HUDEP-2 (cell line): ENCODE measurements at regions not wholly inside any gene's neighbourhood (a gene's known extent, or its start where the extent isn't known, plus 50 kb on each side); places are given as distances from the start of the nearest gene placed in this dataset.

Source experiments
- DNase-seq, 76 experiments: peaks; one replicate each; lab custom pipeline; 2025; ENCODE audit not compliant: unreplicated experiment in 76 of 76; lab: John Stamatoyannopoulos, UW

DNA sequence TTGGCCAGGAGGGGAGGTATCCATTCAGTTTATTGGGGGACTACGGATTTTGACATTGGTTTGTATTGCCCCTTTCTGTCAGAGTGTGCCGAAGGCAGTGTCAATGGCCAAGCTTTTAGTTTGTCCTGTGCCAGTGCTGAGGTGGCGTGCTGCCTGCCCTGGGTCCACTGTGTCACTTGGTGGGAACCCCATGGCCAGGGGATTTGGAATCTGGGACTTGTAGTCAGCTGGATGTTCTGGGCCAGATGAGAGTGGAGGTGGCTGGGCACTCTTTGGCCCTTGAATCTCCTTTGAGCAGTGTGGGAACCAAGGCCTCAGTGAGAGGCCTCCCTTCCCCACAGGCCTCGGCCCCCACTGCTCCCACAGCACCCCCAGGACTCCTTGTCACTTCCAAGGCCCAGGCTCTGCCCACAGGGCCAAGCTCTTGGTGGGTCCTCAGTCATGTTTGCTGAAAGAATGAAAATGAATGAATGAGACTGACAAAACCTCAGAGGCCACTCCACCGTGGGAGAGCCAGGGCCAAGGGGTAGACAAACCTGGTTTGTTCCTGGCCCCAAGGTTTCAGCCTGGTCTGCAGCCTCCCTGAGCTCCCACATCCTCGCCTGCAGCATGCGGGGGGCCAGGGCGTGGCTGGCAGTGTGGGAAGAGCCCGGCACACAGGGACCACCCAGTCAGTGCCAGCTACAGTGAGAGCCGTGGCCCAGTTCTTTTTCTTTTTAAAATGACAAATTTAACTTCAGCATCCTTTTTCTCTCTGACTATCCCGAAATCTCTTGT lies 412.2 kb downstream of the MATN1 start:
- DNase-seq = no peak

DNA sequence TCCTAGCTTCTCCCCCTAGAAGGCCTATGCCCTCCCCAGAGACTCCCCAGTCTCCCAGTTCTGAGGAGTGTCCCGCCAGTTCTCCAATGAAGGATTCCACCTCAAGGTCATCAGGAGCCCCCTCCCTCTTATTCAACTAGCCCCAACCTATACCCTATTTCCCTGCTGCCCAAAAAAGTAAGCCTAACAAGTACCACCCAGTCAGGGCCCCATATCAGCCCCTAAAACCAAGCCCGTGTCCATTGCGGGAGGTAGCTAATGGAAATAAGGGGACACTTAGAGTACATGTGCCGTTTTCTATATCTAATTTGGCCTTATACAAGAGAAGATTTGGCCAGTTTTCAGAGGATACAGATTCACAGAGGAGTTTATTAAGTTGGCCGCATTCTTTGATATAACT lies 416.2 kb downstream of the MATN1 start:
- DNase-seq = no peak

DNA sequence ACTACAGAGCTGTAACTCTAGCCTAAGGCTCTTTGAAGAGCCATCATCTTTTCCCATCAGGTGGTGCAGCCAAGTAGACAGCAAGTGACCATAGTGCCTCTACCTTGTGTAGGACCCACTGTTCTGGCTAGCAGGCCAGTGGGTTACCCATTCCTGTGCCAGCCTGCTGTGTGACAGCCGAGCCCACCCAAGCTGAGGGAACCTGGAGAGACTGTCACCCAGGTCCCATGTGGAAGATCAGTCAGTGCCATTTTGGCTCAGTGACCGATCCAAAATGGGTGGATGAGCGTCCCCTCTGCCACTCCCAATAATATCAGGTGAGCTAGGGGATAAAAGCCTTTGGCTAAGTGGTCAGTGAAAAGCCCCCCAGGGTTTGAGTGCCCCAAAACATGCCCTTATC lies 417.9 kb downstream of the MATN1 start:
- DNase-seq = no peak

DNA sequence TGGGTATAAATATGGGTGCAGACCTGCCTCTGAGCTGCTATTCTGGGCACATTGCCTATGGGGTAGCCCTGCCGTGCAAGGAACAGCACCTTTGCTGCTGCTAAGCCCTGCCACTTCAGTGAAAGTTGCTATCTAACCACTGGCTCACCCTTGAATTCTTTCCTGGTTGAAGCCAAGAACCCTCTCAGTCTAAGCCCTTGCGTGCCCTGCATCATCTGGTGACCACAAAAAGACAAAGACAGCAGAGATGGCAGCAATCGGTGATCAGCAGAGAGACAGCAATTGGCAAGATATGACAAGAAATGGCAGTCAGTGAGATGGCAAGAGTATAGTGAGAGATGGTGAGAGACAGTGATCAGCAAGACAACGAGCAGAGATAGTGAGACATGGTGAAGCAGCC lies 418.3 kb downstream of the MATN1 start:
- no peak for DNase-seq

DNA sequence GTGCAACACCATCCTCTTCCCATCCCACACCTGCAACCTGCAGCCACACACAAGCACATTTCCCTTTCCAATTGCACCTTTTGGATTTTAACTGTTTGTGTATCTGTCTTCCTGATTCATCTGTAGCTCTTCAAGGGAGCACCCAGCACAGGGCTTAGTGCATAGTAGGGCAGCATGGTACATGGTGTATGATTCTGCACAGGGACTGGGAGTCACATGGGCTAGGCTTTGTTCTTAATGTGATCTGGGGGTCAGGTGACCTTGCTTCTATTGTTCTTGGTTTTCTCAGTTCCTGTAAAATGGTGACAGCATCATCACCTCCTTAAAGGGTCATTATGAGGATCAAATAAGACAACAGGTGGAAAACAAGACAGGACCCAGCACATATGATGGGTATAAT lies 419.3 kb downstream of the MATN1 start:
- no peak for DNase-seq

DNA sequence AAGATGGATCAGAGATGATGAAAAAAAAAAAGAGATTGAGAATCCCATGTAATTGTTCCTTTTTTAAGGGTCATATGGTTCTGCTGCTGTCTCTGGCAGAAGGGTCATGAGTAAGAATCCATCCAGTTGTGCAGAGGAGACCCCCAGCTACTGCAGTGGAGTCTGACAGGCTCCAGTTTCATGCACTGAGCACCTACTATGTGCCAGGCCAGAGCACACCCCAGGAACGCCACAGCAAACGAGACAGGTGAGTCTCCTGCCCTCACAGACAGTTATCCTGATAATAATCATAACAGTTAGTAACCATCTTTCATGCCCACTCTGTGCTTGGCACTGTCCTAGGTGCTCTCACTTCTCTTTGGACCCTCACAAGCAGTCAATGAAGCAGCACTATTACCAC lies 420.0 kb downstream of the MATN1 start:
- no peak for DNase-seq

DNA sequence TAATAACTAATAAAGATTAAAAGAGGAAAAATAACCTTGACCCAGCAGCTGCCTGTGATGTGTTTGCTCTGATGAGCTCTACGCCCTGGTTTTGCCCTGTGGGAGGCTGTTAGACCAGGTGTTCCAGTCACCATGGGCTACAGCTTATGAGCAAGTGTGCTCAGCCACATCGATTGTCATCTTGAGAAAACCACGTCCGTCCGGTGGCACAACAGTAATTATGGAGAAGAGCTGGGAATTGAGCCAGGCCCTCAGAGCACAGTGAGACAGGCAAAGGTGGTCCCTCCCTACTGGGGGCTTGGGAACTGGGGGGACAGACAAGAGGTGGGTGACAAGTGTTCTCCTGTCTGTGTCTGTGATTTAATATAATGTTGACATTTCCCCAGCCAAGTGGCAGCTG lies 420.5 kb downstream of the MATN1 start:
- DNase-seq = no peak

DNA sequence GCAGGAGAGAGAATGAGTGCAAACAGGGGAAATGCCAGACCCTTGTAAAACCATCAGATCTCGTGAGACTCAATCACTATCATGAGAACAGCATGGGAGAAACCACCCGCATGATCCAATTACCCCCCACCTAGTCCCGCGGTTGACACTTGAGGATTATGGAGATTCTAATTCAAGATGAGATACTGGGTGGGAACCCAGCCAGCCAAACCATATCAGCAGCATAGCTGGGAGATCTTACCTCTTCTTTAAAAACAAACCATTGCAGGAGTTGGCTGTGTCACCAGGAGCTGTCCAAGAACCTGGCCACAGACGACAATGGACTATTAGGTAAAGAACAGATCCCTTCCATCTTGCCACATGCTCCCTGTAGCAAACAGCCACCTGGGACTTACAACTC lies 422.7 kb downstream of the MATN1 start:
- no peak for DNase-seq

DNA sequence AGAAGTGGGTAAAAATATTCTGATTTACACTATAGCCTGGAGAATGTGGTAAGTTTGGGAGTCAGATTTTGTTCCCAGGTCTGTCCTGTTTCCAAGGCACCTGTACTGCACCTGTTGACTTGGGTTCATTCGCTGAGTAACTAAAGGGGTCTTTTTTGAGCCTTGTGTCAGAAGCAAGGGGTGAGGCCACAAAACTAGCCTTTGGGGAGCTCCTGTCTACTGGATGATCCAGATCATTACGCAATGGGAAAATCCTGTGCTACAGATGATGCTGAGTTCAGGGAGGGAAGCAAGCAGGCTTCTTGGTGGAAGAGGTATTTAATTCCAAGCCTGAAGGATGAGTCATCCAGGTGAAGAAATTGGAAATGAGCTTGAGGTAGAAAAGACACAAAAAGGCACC lies 424.0 kb downstream of the MATN1 start:
- DNase-seq = no peak

DNA sequence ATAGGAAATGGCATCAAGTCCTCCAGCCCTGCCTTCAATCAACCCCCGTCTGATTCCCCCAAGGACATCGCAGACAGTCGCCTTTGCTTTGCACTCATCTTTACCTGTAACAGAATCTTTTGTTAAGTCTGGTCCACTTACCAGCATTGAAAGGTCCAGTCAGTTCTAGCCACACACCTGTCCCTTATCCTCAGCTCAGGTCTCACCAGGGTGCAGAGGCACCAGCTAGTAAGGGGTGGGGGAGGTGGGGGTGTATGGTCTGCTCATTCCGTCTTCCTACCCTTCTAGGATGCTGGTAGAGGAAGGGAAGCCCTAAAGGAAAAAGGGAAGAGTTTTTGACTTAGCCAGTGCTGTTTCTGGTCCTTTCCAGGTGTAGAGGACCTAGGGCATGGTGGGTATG lies 427.7 kb downstream of the MATN1 start:
- no peak for DNase-seq

DNA sequence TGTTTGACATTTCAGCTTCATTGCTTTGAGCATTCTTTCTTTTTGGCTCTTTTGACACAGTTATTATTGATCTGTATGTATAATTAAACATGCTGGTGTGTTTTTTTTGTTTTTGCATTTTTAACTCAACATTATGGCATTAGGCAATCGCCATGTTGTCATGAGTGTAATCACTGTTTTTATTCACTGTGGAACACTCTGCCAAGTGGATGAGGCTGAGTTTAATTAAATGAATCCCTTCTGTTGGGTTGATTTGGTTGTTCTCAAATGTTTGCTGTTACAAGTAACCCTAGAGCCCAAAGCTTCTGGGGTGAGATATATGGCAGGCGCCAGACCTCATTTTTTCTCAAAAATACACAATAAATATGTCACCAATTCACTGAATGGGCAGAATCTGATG lies 428.1 kb downstream of the MATN1 start:
- no peak for DNase-seq

DNA sequence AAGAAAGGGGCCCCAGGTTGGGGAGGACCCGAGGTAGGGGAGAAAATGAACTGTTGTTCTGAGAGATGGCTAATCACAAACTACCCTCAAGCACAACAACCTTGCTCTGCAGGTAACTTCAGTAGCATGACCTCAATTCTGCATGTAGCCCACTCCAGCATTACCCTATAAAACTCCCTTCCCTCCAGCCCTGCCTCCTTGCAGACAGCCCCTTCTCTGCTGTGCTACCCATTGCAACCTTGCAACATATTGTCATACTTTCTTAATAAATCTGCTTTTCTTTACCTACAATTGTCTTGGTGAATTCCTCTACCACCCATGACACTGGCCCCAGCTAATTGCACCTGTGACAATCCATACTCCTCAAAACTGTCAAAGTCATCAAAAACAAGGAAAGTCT lies 428.9 kb downstream of the MATN1 start:
- no peak for DNase-seq

DNA sequence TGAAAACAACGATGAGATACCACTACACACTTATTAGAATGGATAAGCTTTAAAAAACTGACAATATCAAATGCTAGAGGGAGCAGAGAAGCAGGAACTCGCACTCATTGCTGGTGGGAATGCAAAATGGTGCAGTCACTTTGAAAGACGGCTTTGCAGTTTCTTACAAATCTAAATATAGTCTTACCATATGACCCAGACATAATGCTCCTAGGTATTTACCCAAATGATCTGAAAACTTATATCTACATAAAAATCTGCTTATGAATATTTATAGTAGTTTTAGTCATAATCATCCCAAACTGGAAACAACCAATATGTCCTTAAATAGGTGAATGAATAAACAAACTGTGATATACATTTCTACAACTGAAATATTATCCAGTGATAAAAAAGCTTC lies 430.9 kb downstream of the MATN1 start:
- DNase-seq = no peak

DNA sequence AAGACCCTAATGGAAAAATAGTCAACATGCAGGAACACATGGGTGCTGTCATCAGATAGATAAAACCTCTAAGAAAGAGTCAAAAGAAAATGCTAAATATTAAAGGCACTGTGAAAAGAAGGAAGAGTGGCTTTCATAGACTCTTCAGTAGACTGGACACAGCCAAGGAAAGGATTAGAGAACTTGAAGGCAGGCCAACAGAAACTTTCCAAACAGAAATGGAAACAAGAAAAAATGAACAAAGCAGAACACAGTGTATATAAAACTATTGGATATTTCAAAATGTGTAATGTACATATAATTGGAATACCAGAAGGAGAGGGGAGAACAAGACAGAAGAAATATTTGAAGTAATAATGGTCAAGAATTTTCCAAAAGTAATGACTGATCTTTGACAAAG lies 431.9 kb downstream of the MATN1 start:
- no peak for DNase-seq

DNA sequence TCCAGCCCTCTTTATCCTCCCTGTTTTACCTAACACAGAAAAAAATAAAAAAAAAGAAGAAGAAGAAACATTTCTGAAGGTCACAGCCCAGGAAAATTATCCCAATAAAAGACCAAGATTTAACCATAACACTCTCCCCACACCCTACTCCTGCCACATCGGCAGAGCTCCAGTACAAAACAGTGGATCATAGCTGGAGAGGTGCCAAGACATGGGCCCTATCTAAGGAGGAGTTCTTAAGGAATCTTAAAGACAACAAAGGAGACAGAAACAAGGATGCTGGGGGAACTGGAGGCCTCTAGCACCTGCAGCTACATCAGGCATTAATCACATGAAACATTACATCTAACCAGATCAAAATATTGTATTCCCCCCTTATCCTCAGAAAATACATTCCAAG lies 432.8 kb downstream of the MATN1 start:
- no peak for DNase-seq

DNA sequence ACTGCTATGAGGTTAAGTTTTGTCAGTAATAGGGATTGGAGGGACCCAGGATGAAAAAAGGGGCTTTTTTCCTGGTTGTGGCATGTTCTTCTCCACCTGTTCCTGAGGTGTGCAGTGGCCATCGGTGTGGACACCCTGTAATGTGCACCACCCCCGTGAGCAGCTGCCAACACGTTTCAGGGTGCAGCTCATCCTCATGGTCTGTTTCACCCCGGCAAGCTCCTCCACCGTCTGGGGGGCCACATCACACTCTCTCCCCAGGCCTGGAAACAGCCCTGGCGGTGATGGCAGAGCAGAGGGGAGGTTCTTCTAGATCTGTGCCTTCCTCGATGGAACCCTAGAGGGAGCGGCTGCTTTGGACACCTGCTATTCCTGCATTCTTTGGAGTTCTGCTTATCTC lies 435.4 kb downstream of the MATN1 start:
- DNase-seq = no peak

DNA sequence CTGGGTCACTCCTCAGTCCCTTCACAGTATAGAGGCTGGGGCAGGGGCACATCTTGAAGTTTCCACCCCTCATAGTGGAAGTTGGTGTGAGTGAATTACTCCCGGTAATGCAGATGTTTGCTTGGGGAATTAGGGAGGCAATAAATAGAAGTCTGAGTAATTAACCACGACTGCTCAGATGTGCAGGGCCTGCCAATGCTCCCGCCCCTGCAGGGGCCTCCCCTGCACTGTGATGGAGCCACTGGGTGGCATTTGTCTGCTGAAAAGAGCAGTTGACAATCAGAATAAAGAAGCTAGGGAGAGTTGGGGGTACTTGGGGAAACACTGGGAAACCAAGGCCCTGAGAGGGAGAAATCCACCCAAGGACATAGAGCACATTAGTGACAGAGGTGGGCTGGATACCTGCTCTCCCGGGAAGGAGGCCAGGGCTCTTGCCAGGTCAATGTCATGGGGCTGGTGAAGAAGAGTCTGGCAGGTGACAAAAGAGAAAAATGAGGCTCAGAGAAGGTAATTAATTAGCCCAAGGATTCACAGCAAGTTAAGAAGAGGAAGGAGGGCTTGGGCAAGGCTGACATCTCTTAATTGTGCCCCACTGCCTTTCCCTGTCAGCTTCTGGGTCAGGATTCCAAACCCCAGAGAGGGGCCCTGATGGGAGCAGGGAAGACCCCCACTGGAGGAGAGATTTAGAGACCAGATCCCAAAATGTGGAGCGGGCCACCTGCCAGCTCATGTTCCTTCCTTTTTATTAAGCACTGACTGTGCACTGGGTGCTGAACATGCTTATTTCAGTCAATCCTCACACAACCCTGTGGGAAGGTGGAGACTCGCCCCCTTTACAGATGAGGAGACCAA lies 436.2 kb downstream of the MATN1 start:
- no peak for DNase-seq

DNA sequence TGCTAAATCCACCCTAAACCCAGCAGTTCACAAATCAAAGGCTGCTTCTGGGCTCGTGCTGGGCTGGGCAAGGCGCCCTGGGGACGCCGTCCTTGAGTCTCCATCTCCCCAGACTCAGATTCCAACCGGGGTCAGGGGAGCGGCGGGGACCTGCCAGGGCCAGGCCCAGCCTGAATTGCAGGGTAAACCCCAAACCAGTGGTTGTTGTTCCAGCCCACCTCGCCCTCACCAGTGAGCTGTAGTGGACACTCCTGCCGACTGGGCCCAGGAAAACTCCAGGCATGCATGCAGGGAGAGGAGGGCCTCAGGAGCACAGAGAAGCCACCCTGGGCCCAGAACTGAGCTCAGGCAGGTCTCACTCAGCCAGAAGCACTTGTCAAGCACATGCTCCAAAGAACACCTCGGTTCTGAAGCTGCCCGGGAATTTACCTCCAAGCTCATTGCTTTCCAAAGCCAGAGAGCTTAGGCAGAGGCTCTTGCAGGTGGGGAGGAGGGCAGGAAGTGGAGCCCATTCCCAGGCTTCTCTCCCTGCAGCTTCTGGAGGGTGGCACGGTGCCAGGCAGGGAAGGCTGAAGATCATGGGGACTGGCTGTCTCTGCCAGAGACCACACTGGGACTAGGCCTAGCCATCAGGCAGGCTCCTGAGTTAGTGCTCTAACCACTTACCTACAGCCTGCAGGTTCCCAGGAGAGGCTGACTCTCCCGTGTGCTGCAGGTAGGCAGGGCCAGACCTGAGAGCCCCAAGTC lies 437.0 kb downstream of the MATN1 start:
- DNase-seq = no peak

DNA sequence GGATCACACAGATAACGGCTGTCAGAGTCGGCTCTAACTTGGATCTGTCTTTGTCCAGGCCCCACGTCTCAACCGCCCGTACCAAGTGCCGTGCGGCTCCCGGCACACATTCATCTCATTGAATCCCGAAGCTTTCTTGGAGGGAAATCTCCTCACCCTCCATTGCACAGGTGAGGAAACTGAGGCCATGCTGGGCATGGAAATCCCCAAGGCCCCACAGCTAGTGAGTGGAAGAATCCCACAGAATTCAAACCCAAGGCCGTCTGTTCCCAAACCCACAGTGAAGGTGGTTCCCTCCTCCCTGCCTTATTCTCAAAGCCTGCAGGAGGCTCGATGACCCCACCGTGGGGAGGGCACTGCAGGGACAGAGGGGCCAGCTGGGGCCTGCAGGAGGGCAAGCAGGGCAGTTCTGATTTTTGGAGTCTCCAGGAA lies 437.9 kb downstream of the MATN1 start:
- no peak for DNase-seq

DNA sequence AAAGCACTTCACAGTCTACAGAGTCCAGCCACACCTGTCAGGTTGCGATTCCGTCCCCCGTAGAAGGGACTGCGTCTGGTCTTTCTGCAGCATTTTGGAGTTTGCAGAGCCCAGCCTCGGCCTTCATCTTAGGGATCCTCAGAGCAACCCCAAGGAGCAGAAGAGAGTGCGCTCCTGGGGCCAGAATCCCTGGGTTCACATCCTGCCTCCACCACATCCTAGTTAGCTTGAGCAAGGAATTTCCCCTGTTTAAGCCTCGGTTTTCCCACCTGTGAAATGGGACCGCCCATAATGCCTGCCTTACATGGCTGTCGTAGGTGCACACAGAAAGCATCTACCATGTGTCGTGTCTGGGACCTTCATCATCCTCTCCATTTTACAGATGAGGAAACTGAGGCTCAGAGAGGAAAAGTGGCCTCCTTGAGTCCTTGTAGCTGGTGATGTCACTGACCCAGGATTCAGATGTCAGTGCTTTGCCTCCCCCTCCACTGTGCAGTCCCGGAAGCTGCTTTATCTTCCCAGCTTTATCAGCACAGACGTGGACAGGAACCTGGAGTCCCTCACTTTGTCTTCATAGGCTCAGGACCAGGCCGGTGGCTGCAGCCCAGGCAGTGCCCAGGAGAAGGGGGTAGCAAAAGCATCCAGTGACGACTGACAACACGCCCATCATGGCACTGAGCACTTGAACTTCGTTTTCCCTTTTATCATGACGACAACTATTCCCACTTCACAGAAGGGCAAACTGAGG lies 438.5 kb downstream of the MATN1 start:
- DNase-seq = no peak

DNA sequence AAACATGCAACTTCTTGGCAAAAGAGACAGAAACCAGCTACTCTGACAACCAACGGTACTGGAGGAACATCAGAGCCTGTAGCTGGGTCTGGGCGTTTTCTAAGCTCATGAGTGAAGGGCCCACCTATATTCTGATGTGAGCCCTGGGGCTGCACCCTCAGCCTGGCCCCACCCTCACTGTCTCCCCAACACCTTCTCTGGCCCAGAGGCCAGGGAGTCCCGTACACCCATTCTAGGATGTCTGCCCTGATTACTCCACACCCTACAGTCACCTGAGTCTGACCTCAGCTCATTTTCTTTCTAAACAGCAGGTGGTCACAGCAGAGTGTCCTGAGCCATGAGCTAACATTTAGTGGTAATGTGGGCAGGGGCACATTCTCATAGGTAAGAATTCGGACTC lies 439.2 kb downstream of the MATN1 start:
- DNase-seq = no peak
